ENCODE measurements at regions not wholly inside any gene's neighbourhood (a gene's known extent, or its start where the extent isn't known, plus 50 kb on each side); places are given as distances from the start of the nearest gene placed in this dataset.
A peak's percentile ranks its signal among the peaks of the same experiment; 100 is the strongest.

- TF ChIP-seq CTCF (conservative IDR thresholded peaks at IDR 0.05), result no peak
- Mint-ChIP-seq H3K4me1 (ENCODE audit: unreplicated experiment) (no peaks in the 10 kb centered on the region), H3K4me3 (peak overlapping the region; percentile 69), H3K9me3 (peaks cover 11% of the 10 kb centered on the region), H3K27me3 (no peaks in the 10 kb centered on the region), H3K36me3 (peaks cover 4% of the 10 kb centered on the region), H3K27ac (peak overlapping the region; percentile 99)
- DNase-seq (ENCODE audit: extremely low spot score, unreplicated experiment), result no peak
These were observed 403.3 kb downstream of the METTL4 start for GRCh38 chr18:2168022-2168421.

GRCh38 chr18:2169656-2170055 lies 401.6 kb downstream of the METTL4 start:
- no peak for TF ChIP-seq CTCF (conservative IDR thresholded peaks at IDR 0.05)
- H3K27ac Mint-ChIP-seq, result peak overlapping the region; percentile 99
- H3K4me3 Mint-ChIP-seq, result no peak overlapping the region
- no peak for DNase-seq (ENCODE audit: extremely low spot score, unreplicated experiment)
- peaks cover 11% of the 10 kb centered on the region for H3K9me3 Mint-ChIP-seq
- no peaks in the 10 kb centered on the region for H3K4me1 Mint-ChIP-seq (ENCODE audit: unreplicated experiment)
- no peaks in the 10 kb centered on the region for H3K27me3 Mint-ChIP-seq
- peaks cover 4% of the 10 kb centered on the region for H3K36me3 Mint-ChIP-seq

GRCh38 chr18:2171840-2172625 lies 399.3 kb downstream of the METTL4 start:
- no peak for TF ChIP-seq CTCF (conservative IDR thresholded peaks at IDR 0.05)
- no peaks in the 10 kb centered on the region for H3K27me3 Mint-ChIP-seq
- H3K9me3 Mint-ChIP-seq, result peaks cover 11% of the 10 kb centered on the region
- H3K27ac Mint-ChIP-seq, result no peak overlapping the region
- H3K4me3 Mint-ChIP-seq, result no peak overlapping the region
- peaks cover 4% of the 10 kb centered on the region for H3K36me3 Mint-ChIP-seq
- H3K4me1 Mint-ChIP-seq (ENCODE audit: unreplicated experiment), result no peaks in the 10 kb centered on the region
- DNase-seq (ENCODE audit: extremely low spot score, unreplicated experiment), result no peak

- no peak for TF ChIP-seq CTCF (conservative IDR thresholded peaks at IDR 0.05)
- DNase-seq (ENCODE audit: extremely low spot score, unreplicated experiment), result no peak
- peaks cover 7% of the 10 kb centered on the region for H3K9me3 Mint-ChIP-seq
- H3K36me3 Mint-ChIP-seq, result peaks cover 2% of the 10 kb centered on the region
- H3K27ac Mint-ChIP-seq, result no peak overlapping the region
- H3K27me3 Mint-ChIP-seq, result no peaks in the 10 kb centered on the region
- no peak overlapping the region for H3K4me3 Mint-ChIP-seq
- H3K4me1 Mint-ChIP-seq (ENCODE audit: unreplicated experiment), result no peaks in the 10 kb centered on the region
These were observed 398.4 kb downstream of the METTL4 start for GRCh38 chr18:2172881-2173280.

- Mint-ChIP-seq H3K27ac (no peak overlapping the region), H3K4me3 (no peak overlapping the region), H3K36me3 (no peaks in the 10 kb centered on the region), H3K9me3 (peaks cover 5% of the 10 kb centered on the region), H3K4me1 (ENCODE audit: unreplicated experiment) (no peaks in the 10 kb centered on the region), H3K27me3 (no peaks in the 10 kb centered on the region)
- DNase-seq (ENCODE audit: extremely low spot score, unreplicated experiment), result no peak
- TF ChIP-seq CTCF (conservative IDR thresholded peaks at IDR 0.05), result no peak
These were observed 397.8 kb downstream of the METTL4 start for GRCh38 chr18:2173486-2173885.
